Duodenal mucosa (tissue), 2 donors: ENCODE measurements at regions not wholly inside any gene's neighbourhood (a gene's known extent, or its start where the extent isn't known, plus 50 kb on each side); places are given as distances from the start of the nearest gene placed in this dataset.
"Not testable (repeated sequence)": the region's sequence is repeated elsewhere in the genome, so short reads cannot be mapped to it uniquely, and the experiment has no call there.

Experiments used
- H3K27ac ChIP-seq: one replicate; pipeline ENCODE4 v1.7.0; 2013; ENCODE audit warnings: low read depth, low read length
- H3K27me3 ChIP-seq, 2 donors: one replicate each; pipeline ENCODE4 v1.7.0; 2013; ENCODE audit warnings: low read length in 2 of 2, control low read depth in 1 of 2; ENCODE audit not compliant: insufficient read depth in 2 of 2, control insufficient read depth in 1 of 2
- H3K36me3 ChIP-seq, 2 donors: one replicate each; pipeline ENCODE4 v1.7.0; 2013; ENCODE audit warnings: low read length in 2 of 2, control low read depth in 1 of 2; ENCODE audit not compliant: insufficient read depth in 2 of 2, control insufficient read depth in 1 of 2
- H3K4me1 ChIP-seq, 2 donors: one replicate each; pipeline ENCODE4 v1.7.0; 2013; ENCODE audit warnings: low read length in 2 of 2, control low read depth in 1 of 2; ENCODE audit not compliant: insufficient read depth in 2 of 2, control insufficient read depth in 1 of 2
- H3K4me3 ChIP-seq, 2 donors: one replicate each; pipeline ENCODE4 v1.7.0; 2013; ENCODE audit warnings: low read length in 2 of 2, low read depth in 1 of 2
- H3K9ac ChIP-seq, 2 donors: one replicate each; pipeline ENCODE4 v1.7.0; 2013; ENCODE audit warnings: low read length in 2 of 2, low read depth in 1 of 2
- H3K9me3 ChIP-seq, 2 donors: one replicate each; pipeline ENCODE4 v1.7.0; 2013; ENCODE audit warnings: low read length in 2 of 2, control low read depth in 1 of 2; ENCODE audit not compliant: control insufficient read depth in 1 of 2

DNA sequence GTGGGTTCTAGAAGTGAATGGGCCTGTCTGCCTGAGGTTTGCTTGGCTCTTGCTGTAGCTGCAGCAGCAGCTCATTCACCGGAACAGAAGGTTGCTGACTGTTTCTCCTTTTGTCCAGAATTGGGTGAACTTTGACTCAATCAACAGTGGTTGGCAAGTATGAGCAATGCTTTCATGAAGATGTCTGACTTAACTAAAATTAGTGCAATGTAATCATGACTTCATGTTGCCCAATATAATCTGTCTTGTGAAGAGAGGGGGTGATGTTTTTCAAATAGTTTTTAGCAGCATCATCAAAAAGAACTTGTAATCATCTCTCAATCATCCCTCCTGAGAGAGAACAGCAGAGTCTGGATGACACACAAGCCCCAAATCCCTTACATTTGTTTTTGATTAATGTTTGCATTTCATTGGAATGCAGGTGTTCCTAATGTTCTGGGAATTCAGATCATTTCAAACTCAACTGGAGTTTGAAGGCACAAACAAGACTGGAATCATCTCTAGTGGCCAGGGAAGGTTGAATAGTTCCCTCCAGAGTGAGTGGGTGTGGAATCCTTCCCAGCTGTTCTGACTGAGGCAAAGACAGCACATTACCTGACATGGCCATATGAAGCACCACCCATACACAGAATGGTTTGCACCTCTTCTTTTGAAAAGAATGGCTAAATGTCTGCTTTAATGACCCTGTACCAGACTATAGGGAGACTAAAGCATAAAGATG lies 82.9 kb downstream of the HLX start:
- Histone ChIP-seq H3K4me3 (no peak overlapping the region), H3K9me3 (no peaks in the 10 kb centered on the region), H3K4me1 (no peaks in the 10 kb centered on the region), H3K27me3 (no peaks in the 10 kb centered on the region), H3K9ac (no peak overlapping the region), H3K36me3 (no peaks in the 10 kb centered on the region), H3K27ac (no peak overlapping the region)

DNA sequence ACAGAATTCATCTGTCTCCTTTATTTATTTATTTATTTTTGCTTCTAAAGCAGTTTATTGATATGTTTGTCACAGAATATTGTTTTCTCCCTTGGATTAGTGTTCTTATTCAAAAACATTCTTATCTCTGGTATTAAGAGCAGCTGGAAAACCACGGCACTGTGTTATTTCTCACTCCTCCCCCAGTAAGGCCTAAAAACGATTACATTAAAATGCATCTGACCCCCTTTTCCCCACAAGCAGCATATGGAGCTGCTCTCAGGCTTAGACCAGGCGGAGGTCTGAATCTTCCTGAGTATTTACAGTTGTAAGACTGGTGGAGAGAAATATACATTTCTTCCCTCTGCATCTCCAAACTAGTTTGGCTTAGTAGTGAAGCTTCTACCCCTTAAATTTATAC lies 86.8 kb downstream of the HLX start:
- Histone ChIP-seq H3K27ac (no peak overlapping the region), H3K4me3 (no peak overlapping the region), H3K4me1 (no peaks in the 10 kb centered on the region), H3K36me3 (no peaks in the 10 kb centered on the region), H3K9me3 (no peaks in the 10 kb centered on the region), H3K27me3 (no peaks in the 10 kb centered on the region), H3K9ac (no peak overlapping the region)

DNA sequence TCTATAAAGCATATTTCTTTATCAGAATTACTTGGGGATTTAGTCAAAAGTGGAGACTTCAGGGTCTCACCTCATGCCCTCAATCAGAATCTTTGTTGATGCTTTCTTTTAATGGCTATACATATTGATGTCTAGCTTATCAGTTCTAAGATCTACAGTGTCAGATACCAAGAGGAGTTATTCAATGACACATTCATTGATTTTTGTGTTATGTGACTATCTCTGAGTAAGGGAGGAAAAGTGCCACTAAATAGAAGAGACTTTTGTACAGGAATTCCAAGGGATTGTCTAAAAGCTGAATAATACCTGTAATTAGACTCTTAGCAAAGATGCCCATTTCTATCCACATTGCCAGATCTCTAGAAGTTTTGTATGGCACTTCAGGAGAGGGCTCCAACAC lies 87.2 kb downstream of the HLX start:
- Histone ChIP-seq H3K9ac (no peak overlapping the region), H3K27me3 (no peaks in the 10 kb centered on the region), H3K9me3 (no peaks in the 10 kb centered on the region), H3K4me3 (no peak overlapping the region), H3K4me1 (no peaks in the 10 kb centered on the region), H3K27ac (no peak overlapping the region), H3K36me3 (no peaks in the 10 kb centered on the region)

DNA sequence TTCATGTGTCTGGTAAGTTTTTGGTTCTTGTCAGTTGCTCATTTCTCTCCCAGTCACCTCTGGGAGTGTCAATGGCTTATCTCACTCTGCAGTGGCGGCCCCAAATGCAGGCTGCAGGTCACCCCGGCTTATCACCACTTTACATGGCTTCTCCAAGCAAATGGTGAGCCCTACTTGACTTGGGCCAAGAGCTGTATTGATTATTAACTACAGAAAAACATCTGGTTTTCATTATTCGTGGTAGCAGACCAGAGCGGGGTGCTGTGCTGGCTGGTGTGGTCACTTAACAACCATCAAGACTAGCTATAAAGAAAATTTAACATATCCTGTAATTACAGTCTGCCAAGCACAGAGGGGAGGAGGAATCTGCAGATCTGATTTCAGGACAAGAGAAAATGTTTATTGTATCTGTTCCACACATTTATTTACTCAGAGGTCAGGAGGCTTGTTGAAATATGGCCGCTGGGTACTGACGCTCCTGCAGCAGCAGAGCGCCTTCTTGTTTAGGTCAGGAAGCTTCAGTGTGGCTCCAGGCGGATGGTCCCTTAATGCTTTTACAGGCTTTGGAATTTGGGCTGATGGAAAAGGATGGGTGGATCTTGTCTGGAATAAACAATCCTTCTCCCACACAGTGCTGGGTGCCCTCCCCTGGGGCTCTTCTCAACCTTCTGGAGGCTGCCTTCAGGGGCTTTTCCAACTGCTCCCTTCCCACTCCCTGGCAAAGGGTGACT lies 87.8 kb downstream of the HLX start:
- H3K27me3 ChIP-seq = no peaks in the 10 kb centered on the region
- H3K4me1 ChIP-seq = no peaks in the 10 kb centered on the region
- H3K36me3 ChIP-seq = no peaks in the 10 kb centered on the region
- no peak overlapping the region for H3K9ac ChIP-seq
- H3K27ac ChIP-seq = no peak overlapping the region
- H3K9me3 ChIP-seq = no peaks in the 10 kb centered on the region
- H3K4me3 ChIP-seq = no peak overlapping the region

DNA sequence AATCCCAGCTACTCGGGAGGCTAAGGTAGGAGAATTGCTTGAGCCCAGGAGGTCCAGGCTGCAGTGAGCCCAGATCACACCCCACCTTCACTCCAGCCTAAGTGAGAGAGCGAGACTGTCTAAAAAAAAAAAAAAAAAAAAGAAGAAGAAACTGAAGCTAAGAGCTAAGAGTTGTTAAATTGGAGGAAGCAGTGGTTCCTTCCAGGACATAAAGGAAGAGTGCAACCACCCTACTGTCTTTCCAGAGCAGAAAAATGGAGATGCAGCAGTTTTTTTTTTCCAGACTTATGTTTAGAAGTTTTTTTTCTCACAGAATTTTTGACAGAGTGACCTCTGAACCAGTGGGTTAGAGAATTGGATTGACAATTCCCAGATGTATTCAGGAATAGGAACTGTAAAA lies 88.7 kb downstream of the HLX start:
- Histone ChIP-seq H3K36me3 (no peaks in the 10 kb centered on the region), H3K9me3 (no peaks in the 10 kb centered on the region), H3K4me3 (no peak overlapping the region), H3K9ac (no peak overlapping the region), H3K27me3 (no peaks in the 10 kb centered on the region), H3K27ac (no peak overlapping the region), H3K4me1 (no peaks in the 10 kb centered on the region)

DNA sequence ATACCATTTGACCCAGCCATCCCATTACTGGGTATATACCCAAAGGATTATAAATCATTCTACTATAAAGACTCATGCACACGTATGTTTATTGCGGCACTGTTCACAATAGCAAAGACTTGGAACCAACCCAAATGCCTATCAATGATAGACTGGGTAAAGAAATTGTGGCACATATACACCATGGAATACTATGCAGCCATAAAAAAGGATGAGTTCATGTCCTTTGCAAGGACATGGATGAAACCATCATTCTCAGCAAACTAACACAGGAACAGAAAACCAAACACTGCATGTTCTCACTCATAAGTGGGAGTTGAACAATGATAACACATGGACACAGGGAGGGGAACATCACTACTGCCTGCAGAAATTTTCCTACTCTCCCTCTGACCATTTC lies 90.0 kb downstream of the HLX start:
- H3K9me3 ChIP-seq, H3K9ac ChIP-seq, H3K4me3 ChIP-seq, H3K27ac ChIP-seq, H3K27me3 ChIP-seq, H3K36me3 ChIP-seq, H3K4me1 ChIP-seq: not testable (repeated sequence)

DNA sequence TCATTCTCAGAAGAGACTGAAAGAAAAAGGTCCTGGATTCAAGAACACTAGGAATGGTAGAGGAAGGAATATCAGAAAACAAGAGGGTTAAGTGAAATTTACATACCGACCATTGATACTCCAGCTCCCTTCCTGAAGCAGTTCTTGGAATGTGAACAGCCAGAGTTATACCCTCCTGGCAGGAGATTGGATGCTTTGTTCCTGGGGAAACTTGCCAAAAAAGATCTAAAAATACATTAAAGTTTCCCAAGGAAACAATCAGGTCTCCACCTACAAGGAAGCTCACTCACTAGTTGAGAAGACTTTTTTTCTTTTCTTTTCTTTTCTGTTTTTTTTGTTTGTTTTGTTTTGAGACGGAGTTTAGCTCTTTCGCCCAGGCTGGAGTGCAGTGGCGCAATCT lies 91.1 kb downstream of the HLX start:
- H3K36me3 ChIP-seq = no peaks in the 10 kb centered on the region
- no peaks in the 10 kb centered on the region for H3K4me1 ChIP-seq
- H3K9me3 ChIP-seq = no peaks in the 10 kb centered on the region
- H3K9ac ChIP-seq = no peak overlapping the region
- H3K4me3 ChIP-seq = no peak overlapping the region
- H3K27me3 ChIP-seq = no peaks in the 10 kb centered on the region
- no peak overlapping the region for H3K27ac ChIP-seq

DNA sequence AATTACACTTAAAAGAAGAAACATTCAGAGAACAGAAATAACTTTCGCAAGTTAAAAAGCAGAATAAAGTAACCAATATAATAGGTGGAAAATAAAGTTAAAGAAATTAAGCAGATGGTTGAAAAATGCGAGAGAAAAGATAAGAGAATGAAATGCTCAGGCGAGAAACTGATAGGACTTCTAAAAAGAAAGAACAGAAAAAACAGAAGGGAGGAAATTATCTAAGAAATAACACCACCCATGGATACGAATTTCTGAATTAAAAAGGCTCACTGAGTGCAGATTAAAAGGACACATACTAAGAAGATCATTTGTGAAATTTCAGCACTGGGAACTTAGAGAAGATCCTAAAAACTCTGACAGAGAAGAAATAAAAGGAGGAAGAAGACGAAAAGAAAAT lies 92.0 kb downstream of the HLX start:
- Histone ChIP-seq H3K9ac (no peak overlapping the region), H3K4me1 (no peaks in the 10 kb centered on the region), H3K36me3 (no peaks in the 10 kb centered on the region), H3K27me3 (no peaks in the 10 kb centered on the region), H3K27ac (no peak overlapping the region), H3K9me3 (no peaks in the 10 kb centered on the region), H3K4me3 (no peak overlapping the region)

DNA sequence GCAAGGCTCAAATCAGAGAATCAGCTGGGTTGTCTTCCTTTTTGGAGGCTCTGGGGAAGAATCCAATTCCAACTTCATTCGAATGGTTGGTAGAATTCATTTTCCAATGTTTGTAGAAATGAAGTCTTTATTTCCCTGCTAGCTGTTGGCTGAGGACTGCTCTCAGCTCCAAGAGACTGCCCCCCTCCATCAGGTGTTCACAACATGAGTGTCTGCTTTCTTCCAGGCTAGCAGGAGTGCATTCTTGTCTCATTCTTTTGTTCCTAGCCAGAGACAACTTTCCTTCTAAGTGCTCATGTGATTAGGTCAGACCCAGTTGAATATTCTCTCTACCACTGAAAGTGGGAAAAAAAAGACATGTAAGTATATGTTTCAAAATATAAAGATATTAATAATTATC lies 95.2 kb downstream of the HLX start:
- H3K27me3 ChIP-seq = no peaks in the 10 kb centered on the region
- no peaks in the 10 kb centered on the region for H3K36me3 ChIP-seq
- no peak overlapping the region for H3K4me3 ChIP-seq
- no peaks in the 10 kb centered on the region for H3K4me1 ChIP-seq
- H3K9me3 ChIP-seq = no peaks in the 10 kb centered on the region
- H3K9ac ChIP-seq = no peak overlapping the region
- no peak overlapping the region for H3K27ac ChIP-seq

DNA sequence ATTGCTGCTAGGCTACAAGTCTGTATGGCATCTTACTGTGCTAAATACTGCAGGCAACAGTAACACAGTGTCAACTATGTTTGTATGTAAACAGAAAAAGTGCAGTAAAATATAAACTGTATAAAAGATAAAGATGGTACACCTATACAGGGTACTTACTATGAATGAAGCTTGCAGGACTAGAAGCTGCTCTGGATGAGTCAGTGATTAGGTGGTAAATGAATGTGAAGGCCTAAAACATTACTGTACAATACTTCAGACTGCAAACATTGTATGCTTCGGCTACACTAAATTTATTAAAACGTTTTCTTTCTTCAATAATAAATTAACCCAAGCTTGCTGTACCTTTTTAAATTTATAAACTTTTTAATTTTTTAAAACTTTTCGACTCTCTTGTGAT lies 97.1 kb downstream of the HLX start:
- Histone ChIP-seq H3K4me1 (no peaks in the 10 kb centered on the region), H3K36me3 (no peaks in the 10 kb centered on the region), H3K27ac (no peak overlapping the region), H3K4me3 (no peak overlapping the region), H3K9ac (no peak overlapping the region), H3K9me3 (no peaks in the 10 kb centered on the region), H3K27me3 (no peaks in the 10 kb centered on the region)
